ENCODE measurements at regions not wholly inside any gene's neighbourhood (a gene's known extent, or its start where the extent isn't known, plus 50 kb on each side); places are given as distances from the start of the nearest gene placed in this dataset.

DNA sequence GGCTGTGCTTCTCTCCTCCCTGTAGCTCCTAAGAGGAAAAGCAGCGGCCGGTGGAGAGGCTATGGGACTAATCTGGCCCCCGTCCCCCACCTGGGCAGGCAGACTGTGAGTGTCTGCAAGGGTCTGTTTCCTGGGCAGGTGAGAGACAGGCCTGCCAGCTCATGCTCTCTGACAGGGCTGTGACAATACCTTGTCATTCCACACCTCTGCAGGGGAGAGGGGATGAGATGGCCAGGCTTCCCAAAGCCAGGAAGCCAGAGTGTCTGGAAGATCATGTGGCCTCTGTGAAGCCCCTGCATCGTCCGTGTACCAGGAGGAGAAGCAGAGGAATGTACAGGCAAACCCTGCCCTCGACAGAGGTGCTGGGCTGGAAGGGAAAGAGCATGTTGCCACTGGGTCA, 142.5 kb upstream of the GATA6 start:
- TF ChIP-seq SREBF2 (IDR thresholded peaks at IDR 0.05; ENCODE audit: low read length) (no peak), PKNOX1 (IDR thresholded peaks at IDR 0.05) (no peak), TCF7 (IDR thresholded peaks at IDR 0.05; ENCODE audit: borderline replicate concordance) (no peak), ASH2L (IDR thresholded peaks at IDR 0.05; ENCODE audit: borderline replicate concordance, low read depth) (no peak), JUND (IDR thresholded peaks at IDR 0.05; ENCODE audit: low read depth, low read length) (no peak), RAD21 (IDR thresholded peaks at IDR 0.05; ENCODE audit: insufficient read depth, low read depth, low read length) (no peak), POLR2A (IDR thresholded peaks at IDR 0.05; ENCODE audit: low read depth, low read length) (no peak), EP300 (IDR thresholded peaks at IDR 0.05; ENCODE audit: borderline replicate concordance in 1 of 2, control insufficient read depth in 1 of 2, low read depth in 2 of 2, low read length in 2 of 2) (no peak), NRF1 (conservative IDR thresholded peaks at IDR 0.05; ENCODE audit: low read depth, low read length) (no peak)
- TF ChIP-seq, protein P1, sequence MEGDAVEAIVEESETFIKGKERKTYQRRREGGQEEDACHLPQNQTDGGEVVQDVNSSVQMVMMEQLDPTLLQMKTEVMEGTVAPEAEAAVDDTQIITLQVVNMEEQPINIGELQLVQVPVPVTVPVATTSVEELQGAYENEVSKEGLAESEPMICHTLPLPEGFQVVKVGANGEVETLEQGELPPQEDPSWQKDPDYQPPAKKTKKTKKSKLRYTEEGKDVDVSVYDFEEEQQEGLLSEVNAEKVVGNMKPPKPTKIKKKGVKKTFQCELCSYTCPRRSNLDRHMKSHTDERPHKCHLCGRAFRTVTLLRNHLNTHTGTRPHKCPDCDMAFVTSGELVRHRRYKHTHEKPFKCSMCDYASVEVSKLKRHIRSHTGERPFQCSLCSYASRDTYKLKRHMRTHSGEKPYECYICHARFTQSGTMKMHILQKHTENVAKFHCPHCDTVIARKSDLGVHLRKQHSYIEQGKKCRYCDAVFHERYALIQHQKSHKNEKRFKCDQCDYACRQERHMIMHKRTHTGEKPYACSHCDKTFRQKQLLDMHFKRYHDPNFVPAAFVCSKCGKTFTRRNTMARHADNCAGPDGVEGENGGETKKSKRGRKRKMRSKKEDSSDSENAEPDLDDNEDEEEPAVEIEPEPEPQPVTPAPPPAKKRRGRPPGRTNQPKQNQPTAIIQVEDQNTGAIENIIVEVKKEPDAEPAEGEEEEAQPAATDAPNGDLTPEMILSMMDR (IDR thresholded peaks at IDR 0.05 in 2 of 3, conservative IDR thresholded peaks at IDR 0.05 in 1 of 3; ENCODE audit: control insufficient read depth in 2 of 3, extremely low read depth in 1 of 3, insufficient read depth in 1 of 3, low read depth in 3 of 3, low read length in 3 of 3), result no peak
